ENCODE measurements at regions not wholly inside any gene's neighbourhood (a gene's known extent, or its start where the extent isn't known, plus 50 kb on each side); places are given as distances from the start of the nearest gene placed in this dataset.
"Not testable (repeated sequence)": the region's sequence is repeated elsewhere in the genome, so short reads cannot be mapped to it uniquely, and the experiment has no call there.

GRCh38 chr6:150684161-150684560 lies 84.5 kb downstream of the PLEKHG1 start:
- no peak for DNase-seq

GRCh38 chr6:150684714-150685459 lies 85.2 kb downstream of the PLEKHG1 start:
- no peak for DNase-seq

- DNase-seq: peak; percentile 27 to 56
Measured at GRCh38 chr6:150685860-150686259, 86.2 kb downstream of the PLEKHG1 start.

GRCh38 chr6:150686566-150686965 lies 86.9 kb downstream of the PLEKHG1 start:
- DNase-seq: no peak

- DNase-seq: no peak
Measured at GRCh38 chr6:150687508-150687907, 87.8 kb downstream of the PLEKHG1 start.

GRCh38 chr6:150689900-150690590 lies 90.4 kb downstream of the PLEKHG1 start:
- DNase-seq: no peak

- no peak for DNase-seq
Measured at GRCh38 chr6:150690681-150691080, 91.0 kb downstream of the PLEKHG1 start.

GRCh38 chr6:150691463-150691862 lies 91.8 kb downstream of the PLEKHG1 start:
- no peak for DNase-seq

- no peak for DNase-seq
Measured at GRCh38 chr6:150692604-150693003, 92.9 kb downstream of the PLEKHG1 start.

- DNase-seq: no peak
Measured at GRCh38 chr6:150694889-150695288, 95.2 kb downstream of the PLEKHG1 start.

- DNase-seq: no peak
Measured at GRCh38 chr6:150695652-150696051, 96.0 kb downstream of the PLEKHG1 start.

- DNase-seq: no peak
Measured at GRCh38 chr6:150696190-150696589, 96.5 kb downstream of the PLEKHG1 start.

GRCh38 chr6:150696918-150697317 lies 97.2 kb downstream of the PLEKHG1 start:
- not testable (repeated sequence) for DNase-seq

GRCh38 chr6:150697515-150697914 lies 97.8 kb downstream of the PLEKHG1 start:
- no peak for DNase-seq

GRCh38 chr6:150698391-150698790 lies 98.7 kb downstream of the PLEKHG1 start:
- no peak for DNase-seq

GRCh38 chr6:150702675-150703074 lies 103.0 kb downstream of the PLEKHG1 start:
- no peak for DNase-seq

- no peak for DNase-seq
Measured at GRCh38 chr6:150704447-150705192, 104.9 kb downstream of the PLEKHG1 start.

GRCh38 chr6:150705392-150705791 lies 105.7 kb downstream of the PLEKHG1 start:
- DNase-seq: no peak

- DNase-seq: no peak
Measured at GRCh38 chr6:150710236-150710635, 110.6 kb downstream of the PLEKHG1 start.

- no peak for DNase-seq
Measured at GRCh38 chr6:150711061-150711460, 111.4 kb downstream of the PLEKHG1 start.

GRCh38 chr6:150711584-150712504 lies 112.2 kb downstream of the PLEKHG1 start:
- no peak for DNase-seq

GRCh38 chr6:150712505-150713252 lies 113.0 kb downstream of the PLEKHG1 start:
- no peak for DNase-seq
